Choroid plexus epithelial cell (primary cell): ENCODE measurements at regions not wholly inside any gene's neighbourhood (a gene's known extent, or its start where the extent isn't known, plus 50 kb on each side); places are given as distances from the start of the nearest gene placed in this dataset.

Experiments used
- DNase-seq: peaks from one replicate; pipeline ENCODE4 v3.0.0-alpha.2; 2010; ENCODE audit warnings: low read depth
- H3K4me3 ChIP-seq: 2 replicates; pipeline ENCODE4 v1.5.1; 2011; ENCODE audit warnings: low read depth, mild to moderate bottlenecking, control low read depth, low read length, moderate library complexity
- CTCF ChIP-seq: conservative IDR thresholded peaks from 2 replicates; pipeline ENCODE4 v1.5.1; 2011; ENCODE audit warnings: low read depth, mild to moderate bottlenecking, control low read depth, inconsistent platforms, low read length, moderate library complexity

- DNase-seq: no peak
- no peak for TF ChIP-seq CTCF
- no peak overlapping the region for H3K4me3 ChIP-seq
Measured at GRCh38 chr10:128416231-128416630, 290.0 kb upstream of the MKI67 start.

DNA sequence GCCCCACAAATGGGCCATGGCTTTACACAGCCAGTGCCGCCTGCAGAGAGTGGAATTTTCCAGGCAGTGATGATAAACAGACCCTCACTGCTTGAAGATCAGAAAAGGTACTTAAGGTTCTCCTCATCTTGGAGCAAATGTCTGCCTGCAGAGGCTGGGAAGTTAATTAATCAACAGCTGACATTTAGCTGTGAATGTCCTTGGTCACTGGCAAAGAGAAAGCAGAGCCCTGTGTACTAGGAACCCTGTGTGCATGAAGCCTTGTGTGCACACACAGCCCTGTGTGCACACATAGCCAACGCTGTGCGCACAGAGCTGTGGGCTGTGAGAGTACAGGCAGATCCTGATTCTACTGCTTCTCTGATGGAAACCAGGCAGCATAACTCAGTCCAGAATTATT, 291.6 kb upstream of the MKI67 start:
- no peak for TF ChIP-seq CTCF
- H3K4me3 ChIP-seq: no peak overlapping the region
- no peak for DNase-seq

DNA sequence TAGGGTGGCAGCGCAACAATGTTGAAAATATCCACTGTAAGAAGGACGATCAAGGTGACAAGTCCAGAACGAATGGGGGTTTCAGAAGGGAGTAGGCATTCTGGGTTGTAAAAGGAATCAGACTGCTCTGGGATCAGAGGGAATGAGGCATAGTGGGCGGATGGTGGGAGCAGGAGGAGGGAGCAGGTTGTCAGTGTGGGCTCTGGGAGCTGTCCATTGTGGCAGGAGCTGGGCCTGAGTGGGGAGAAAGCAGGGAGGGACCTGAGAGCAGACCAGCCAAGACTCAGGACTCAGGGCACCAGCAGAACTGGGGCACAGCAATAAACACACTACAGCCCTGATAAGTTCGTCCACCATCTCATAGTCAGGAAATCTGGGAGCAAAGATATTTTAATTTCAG, 292.6 kb upstream of the MKI67 start:
- H3K4me3 ChIP-seq: no peak overlapping the region
- DNase-seq: no peak

GRCh38 chr10:128419466-128420019, 293.3 kb upstream of the MKI67 start:
- DNase-seq: no peak
- no peak overlapping the region for H3K4me3 ChIP-seq
- no peak for TF ChIP-seq CTCF

More for the DNA sequence above, 292.6 kb upstream of the MKI67 start:
- no peak for TF ChIP-seq CTCF

- no peak for DNase-seq
- no peak overlapping the region for H3K4me3 ChIP-seq
- TF ChIP-seq CTCF: no peak
Measured at GRCh38 chr10:128420623-128421022, 294.4 kb upstream of the MKI67 start.

GRCh38 chr10:128421371-128422160, 295.3 kb upstream of the MKI67 start:
- TF ChIP-seq CTCF: no peak
- DNase-seq: no peak
- H3K4me3 ChIP-seq: no peak overlapping the region

DNA sequence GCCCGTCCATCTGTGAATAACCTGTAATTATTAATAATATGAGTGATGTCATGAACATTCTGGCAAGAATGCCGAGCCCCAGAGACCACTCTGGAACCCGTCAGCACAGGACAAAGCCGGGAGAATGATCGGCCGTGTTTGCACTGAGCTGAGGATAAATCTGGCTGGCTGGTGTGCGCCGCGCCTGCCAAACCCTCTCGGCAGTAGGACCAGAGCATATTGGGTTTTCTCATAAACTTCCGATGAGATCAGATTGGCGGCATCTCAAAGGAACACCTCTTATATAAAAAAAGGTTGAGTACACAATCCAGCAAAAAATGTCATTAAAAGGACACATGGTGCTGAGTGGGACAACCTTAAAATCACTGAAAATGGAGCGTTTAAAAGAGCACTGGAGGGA, 296.0 kb upstream of the MKI67 start:
- no peak for TF ChIP-seq CTCF
- DNase-seq: no peak
- H3K4me3 ChIP-seq: no peak overlapping the region
